HepG2 (cell line): ENCODE measurements at regions not wholly inside any gene's neighbourhood (a gene's known extent, or its start where the extent isn't known, plus 50 kb on each side); places are given as distances from the start of the nearest gene placed in this dataset.

Source experiments
- AKNA ChIP-seq: sonication (generic); formaldehyde crosslinking; IDR thresholded peaks from 2 replicates; pipeline ENCODE4 v1.4.0; 2020; ENCODE audit warnings: missing genetic modification reagents, borderline replicate concordance
- ATF2 ChIP-seq: sonication (generic); formaldehyde crosslinking; IDR thresholded peaks from 2 replicates; pipeline ENCODE4 v1.4.0; 2020; ENCODE audit warnings: missing genetic modification reagents
- ERF ChIP-seq: IDR thresholded peaks from 2 replicates; pipeline ENCODE4 v1.6.1; 2018; ENCODE audit warnings: missing biosample characterization, missing genetic modification reagents
- NFE2L2 ChIP-seq: fragments of 150-350 bp; IDR thresholded peaks from 2 replicates; pipeline ENCODE4 v1.6.1; 2014; ENCODE audit warnings: low read length
- TRAFD1 ChIP-seq: sonication (generic); formaldehyde crosslinking; IDR thresholded peaks from 2 replicates; pipeline ENCODE4 v1.5.1; 2020; ENCODE audit warnings: missing genetic modification reagents, mild to moderate bottlenecking, borderline replicate concordance
- ZHX2 ChIP-seq, 2 experiments: sonication (generic) in 1 of 2; formaldehyde crosslinking in 1 of 2; IDR thresholded peaks; 2 replicates each; pipeline versions ENCODE4 v1.6.1 to v1.9.0; 2014 to 2022; ENCODE audit warnings: antibody characterized with exemption in 1 of 2, borderline replicate concordance in 1 of 2, inconsistent platforms in 1 of 2, low read depth in 1 of 2, missing genetic modification reagents in 1 of 2
- ZNF264 ChIP-seq: sonication (generic); formaldehyde crosslinking; IDR thresholded peaks from 2 replicates; pipeline ENCODE4 v1.4.0; 2020; ENCODE audit warnings: missing genetic modification reagents
- ZNF790 ChIP-seq: sonication (generic); formaldehyde crosslinking; IDR thresholded peaks from 2 replicates; pipeline ENCODE4 v1.8.0; 2022; ENCODE audit warnings: missing genetic modification reagents, mild to moderate bottlenecking, borderline replicate concordance

GRCh38 chr19:5403968-5404640 is 51.1 kb upstream of the ZNRF4 start (continued):
- TF ChIP-seq ZHX2 (IDR thresholded peaks at IDR 0.05; ENCODE audit: low read depth), result no peak
- TF ChIP-seq ZHX2 (CRISPR knock-in tag; IDR thresholded peaks at IDR 0.05; ENCODE audit: borderline replicate concordance), result 0 out of 2 replicates have a peak, but pooled peaks have one; percentile 70
- 0 out of 2 replicates have a peak, but pooled peaks have one; percentile 72 for TF ChIP-seq AKNA (CRISPR knock-in tag)
- TF ChIP-seq NFE2L2, result no peak
- TF ChIP-seq ZNF264 (CRISPR knock-in tag), result peak; percentile 77; the same call in 1 of the 2 replicates
- TF ChIP-seq ATF2 (CRISPR knock-in tag), result peak; percentile 75; the same call in 1 of the 2 replicates
- no peak for TF ChIP-seq TRAFD1 (CRISPR knock-in tag)
- peak; percentile 96 for TF ChIP-seq ERF (CRISPR knock-in tag)
- TF ChIP-seq ZNF790, result no peak
